Karpas-422 (cell line): ENCODE measurements at regions not wholly inside any gene's neighbourhood (a gene's known extent, or its start where the extent isn't known, plus 50 kb on each side); places are given as distances from the start of the nearest gene placed in this dataset.

Experiments used
- DNase-seq: peaks from one replicate; pipeline ENCODE4 v3.0.0-alpha.2; 2015
- H2AFZ ChIP-seq: fragments of 200-600 bp; sonication (generic); 2 replicates; pipeline ENCODE4 v1.6.1; 2014; ENCODE audit warnings: antibody characterized with exemption, low read length, mixed read lengths
- H3K27ac ChIP-seq: fragments of 200-600 bp; sonication (generic); 2 replicates; pipeline ENCODE4 v1.5.1; 2014; ENCODE audit warnings: mild to moderate bottlenecking, low read length, moderate library complexity
- H3K27me3 ChIP-seq: fragments of 200-600 bp; sonication (generic); 2 replicates; pipeline ENCODE4 v1.6.1; 2014; ENCODE audit warnings: low read length, mixed read lengths
- H3K36me3 ChIP-seq: fragments of 200-600 bp; sonication (generic); 2 replicates; pipeline ENCODE4 v1.6.1; 2014; ENCODE audit warnings: low read length, mixed read lengths; ENCODE audit not compliant: insufficient read depth
- H3K4me1 ChIP-seq: fragments of 200-600 bp; sonication (generic); 2 replicates; pipeline ENCODE4 v1.6.1; 2014; ENCODE audit warnings: mild to moderate bottlenecking, low read length, mixed read lengths
- H3K4me2 ChIP-seq: fragments of 200-600 bp; sonication (generic); 2 replicates; pipeline ENCODE4 v1.6.1; 2014; ENCODE audit warnings: low read length, low read depth, mild to moderate bottlenecking; ENCODE audit not compliant: poor library complexity, severe bottlenecking
- H3K4me3 ChIP-seq: fragments of 200-600 bp; sonication (generic); 2 replicates; pipeline ENCODE4 v1.5.1; 2014; ENCODE audit warnings: mild to moderate bottlenecking, antibody characterized with exemption, low read length, mixed read lengths
- H3K79me2 ChIP-seq: fragments of 200-600 bp; sonication (generic); 2 replicates; pipeline ENCODE4 v1.6.1; 2014; ENCODE audit warnings: mild to moderate bottlenecking, low read length, mixed read lengths
- H3K9ac ChIP-seq: fragments of 200-600 bp; sonication (generic); 2 replicates; pipeline ENCODE4 v1.6.0; 2014; ENCODE audit warnings: low read length
- H3K9me2 ChIP-seq: fragments of 200-600 bp; sonication (generic), shearing (Covaris generic); replicated peaks from 2 replicates; pipeline ENCODE4 v1.6.0; 2014; ENCODE audit warnings: mild to moderate bottlenecking, low read length, moderate library complexity; ENCODE audit not compliant: insufficient read depth
- H3K9me3 ChIP-seq: fragments of 300-700, 200-600 bp; sonication (generic); 2 replicates; pipeline ENCODE4 v1.6.1; 2014; ENCODE audit warnings: low read length, mixed read lengths
- H4K20me1 ChIP-seq: fragments of 200-600 bp; sonication (generic); 2 replicates; pipeline ENCODE4 v1.6.1; 2014; ENCODE audit warnings: mild to moderate bottlenecking, antibody characterized with exemption, low read length, low read depth; ENCODE audit not compliant: insufficient read depth

DNA sequence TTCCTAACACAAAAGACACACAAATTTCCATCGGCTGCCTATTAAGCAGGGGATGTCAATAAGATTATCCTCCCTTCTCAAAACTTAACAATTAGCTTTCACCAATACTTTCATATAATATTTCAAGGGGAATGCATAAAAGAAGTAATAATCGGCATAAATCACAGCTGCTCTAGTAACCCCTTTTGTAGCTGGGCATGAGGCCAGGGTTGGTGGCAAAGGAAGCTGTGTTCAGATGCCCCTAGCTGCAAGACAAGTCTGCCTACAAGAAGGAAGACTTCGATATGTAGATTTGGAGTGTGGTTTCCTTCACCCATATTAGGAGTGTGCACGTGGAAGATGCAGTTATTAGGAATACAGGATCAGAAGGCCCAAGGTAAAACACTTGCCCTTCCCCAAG lies 156.9 kb upstream of the SSTR4 start:
- H3K9ac ChIP-seq, result no peak overlapping the region
- no peak overlapping the region for H3K27ac ChIP-seq
- no peak overlapping the region for H3K4me2 ChIP-seq
- no peaks in the 10 kb centered on the region for H3K9me2 ChIP-seq
- H3K79me2 ChIP-seq, result no peaks in the 10 kb centered on the region
- no peak for DNase-seq
- H3K9me3 ChIP-seq, result no peaks in the 10 kb centered on the region
- H4K20me1 ChIP-seq, result no peaks in the 10 kb centered on the region
- H2AFZ ChIP-seq, result no peak overlapping the region
- H3K4me3 ChIP-seq, result no peak overlapping the region
- no peaks in the 10 kb centered on the region for H3K4me1 ChIP-seq
- no peaks in the 10 kb centered on the region for H3K27me3 ChIP-seq
- H3K36me3 ChIP-seq, result no peaks in the 10 kb centered on the region

DNA sequence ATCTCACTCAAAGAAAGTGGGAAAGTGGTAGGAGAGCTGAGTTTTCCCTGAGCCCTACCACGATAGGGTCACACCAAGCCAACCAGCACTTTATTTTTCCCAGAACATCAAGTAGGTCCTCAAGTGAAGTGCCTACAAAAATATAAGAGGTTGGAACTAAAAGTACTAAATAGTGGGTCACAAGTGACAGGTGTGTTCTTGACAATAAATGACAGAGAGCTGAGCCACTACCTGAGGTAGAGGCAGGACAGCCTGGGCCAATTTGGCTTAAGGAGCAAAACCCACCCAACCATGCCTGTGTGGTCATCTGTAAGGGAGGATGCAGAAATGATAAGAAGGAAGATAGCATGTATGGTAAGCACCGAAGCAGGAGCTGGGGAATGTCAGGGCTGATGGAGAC lies 154.8 kb upstream of the SSTR4 start:
- Histone ChIP-seq H3K79me2 (no peaks in the 10 kb centered on the region), H3K9me3 (no peaks in the 10 kb centered on the region), H3K36me3 (no peaks in the 10 kb centered on the region), H3K4me1 (no peaks in the 10 kb centered on the region), H3K4me2 (no peak overlapping the region), H2AFZ (no peak overlapping the region), H4K20me1 (no peaks in the 10 kb centered on the region), H3K4me3 (no peak overlapping the region), H3K27me3 (no peaks in the 10 kb centered on the region), H3K27ac (no peak overlapping the region), H3K9ac (no peak overlapping the region), H3K9me2 (no peaks in the 10 kb centered on the region)
- no peak for DNase-seq

DNA sequence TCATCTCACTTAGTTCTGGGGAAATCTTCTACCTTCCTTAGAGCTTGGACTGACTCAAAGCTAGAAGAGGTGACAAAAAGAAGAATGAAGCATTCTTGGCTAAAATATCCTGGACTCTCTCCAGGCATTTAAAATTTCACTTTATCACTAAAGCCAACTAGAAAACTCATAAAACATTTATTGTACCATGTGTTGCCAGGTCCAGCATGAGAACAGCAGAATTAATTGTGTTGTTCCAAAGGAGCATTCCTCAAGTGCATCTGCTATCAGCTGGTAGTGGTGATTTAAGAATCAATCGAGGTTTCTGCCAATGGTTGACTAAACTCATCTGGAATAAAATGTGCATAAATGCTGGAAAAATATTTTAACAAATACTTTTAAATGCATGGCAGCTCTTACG lies 147.3 kb upstream of the SSTR4 start:
- H3K79me2 ChIP-seq, result no peaks in the 10 kb centered on the region
- H4K20me1 ChIP-seq, result no peaks in the 10 kb centered on the region
- 0 out of 2 replicates have a peak, but pooled peaks cover 2% of the 10 kb centered on the region for H3K27me3 ChIP-seq
- no peaks in the 10 kb centered on the region for H3K36me3 ChIP-seq
- no peak overlapping the region for H3K27ac ChIP-seq
- H3K4me1 ChIP-seq, result no peaks in the 10 kb centered on the region
- H3K4me2 ChIP-seq, result no peak overlapping the region
- DNase-seq, result no peak
- H2AFZ ChIP-seq, result no peak overlapping the region
- no peaks in the 10 kb centered on the region for H3K9me2 ChIP-seq
- no peak overlapping the region for H3K4me3 ChIP-seq
- no peak overlapping the region for H3K9ac ChIP-seq
- no peaks in the 10 kb centered on the region for H3K9me3 ChIP-seq

- Histone ChIP-seq H3K4me1 (no peaks in the 10 kb centered on the region), H3K79me2 (no peaks in the 10 kb centered on the region), H2AFZ (no peak overlapping the region), H3K9me2 (no peaks in the 10 kb centered on the region), H3K36me3 (no peaks in the 10 kb centered on the region), H3K9ac (no peak overlapping the region), H3K27me3 (0 out of 2 replicates have a peak, but pooled peaks cover 2% of the 10 kb centered on the region), H3K9me3 (no peaks in the 10 kb centered on the region), H3K4me3 (no peak overlapping the region), H4K20me1 (no peaks in the 10 kb centered on the region), H3K27ac (no peak overlapping the region), H3K4me2 (no peak overlapping the region)
- no peak for DNase-seq
Measured at GRCh38 chr20:22890594-22891300, 144.4 kb upstream of the SSTR4 start.

DNA sequence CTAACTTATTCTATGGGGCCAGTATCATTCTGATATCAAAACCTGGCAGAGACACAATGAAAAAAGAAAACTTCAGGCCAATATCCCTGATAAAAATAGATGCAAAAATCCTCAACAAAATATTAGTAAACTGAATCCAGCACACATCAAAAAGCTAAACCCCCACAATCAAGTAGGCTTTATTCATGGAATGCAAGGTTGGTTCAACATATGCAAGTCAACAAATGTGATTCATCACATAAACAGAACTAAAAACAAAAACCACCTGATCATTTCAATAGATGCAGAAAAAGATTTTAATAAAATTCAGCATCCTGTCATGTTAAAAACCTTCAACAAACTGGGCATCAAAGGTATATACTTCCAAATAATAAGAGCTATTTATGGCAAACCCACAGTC lies 133.9 kb upstream of the SSTR4 start:
- H3K9me2 ChIP-seq, result no peaks in the 10 kb centered on the region
- no peaks in the 10 kb centered on the region for H4K20me1 ChIP-seq
- DNase-seq, result no peak
- no peaks in the 10 kb centered on the region for H3K79me2 ChIP-seq
- H3K4me3 ChIP-seq, result no peak overlapping the region
- no peaks in the 10 kb centered on the region for H3K9me3 ChIP-seq
- H2AFZ ChIP-seq, result no peak overlapping the region
- no peak overlapping the region for H3K9ac ChIP-seq
- no peaks in the 10 kb centered on the region for H3K36me3 ChIP-seq
- no peaks in the 10 kb centered on the region for H3K4me1 ChIP-seq
- no peaks in the 10 kb centered on the region for H3K27me3 ChIP-seq
- no peak overlapping the region for H3K27ac ChIP-seq
- H3K4me2 ChIP-seq, result no peak overlapping the region

- H3K9me3 ChIP-seq, result no peaks in the 10 kb centered on the region
- H3K27ac ChIP-seq, result no peak overlapping the region
- H3K4me3 ChIP-seq, result no peak overlapping the region
Measured at GRCh38 chr20:22901921-22902320, 133.2 kb upstream of the SSTR4 start.

GRCh38 chr20:22904386-22904785 lies 130.7 kb upstream of the SSTR4 start:
- H4K20me1 ChIP-seq, result no peaks in the 10 kb centered on the region

More at GRCh38 chr20:22901921-22902320, 133.2 kb upstream of the SSTR4 start:
- Histone ChIP-seq H3K9me2 (no peaks in the 10 kb centered on the region), H4K20me1 (no peaks in the 10 kb centered on the region), H3K9ac (no peak overlapping the region), H3K4me2 (no peak overlapping the region), H3K27me3 (no peaks in the 10 kb centered on the region), H3K4me1 (no peaks in the 10 kb centered on the region), H2AFZ (no peak overlapping the region), H3K79me2 (no peaks in the 10 kb centered on the region), H3K36me3 (no peaks in the 10 kb centered on the region)
- DNase-seq, result no peak

DNA sequence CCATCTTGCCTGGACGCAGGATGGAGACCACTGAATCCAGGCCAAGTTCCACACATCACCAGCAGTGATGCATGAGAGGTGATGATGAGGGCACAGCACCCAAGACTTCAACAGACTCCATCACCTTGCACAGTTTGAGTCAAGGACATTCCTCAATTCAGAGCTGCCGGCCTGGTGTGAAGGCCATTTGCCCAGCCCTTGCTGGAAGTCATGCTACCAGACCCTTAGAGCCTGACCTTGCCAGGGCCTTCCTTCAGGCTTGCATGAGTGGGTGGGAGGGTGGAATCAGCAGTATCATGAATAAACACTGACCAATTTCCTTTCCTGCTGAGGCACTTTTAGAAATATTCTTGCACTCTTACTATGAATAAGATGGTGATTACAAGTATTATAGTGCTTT lies 130.2 kb upstream of the SSTR4 start:
- no peak overlapping the region for H3K27ac ChIP-seq
- H3K36me3 ChIP-seq, result no peaks in the 10 kb centered on the region
- no peak overlapping the region for H3K4me2 ChIP-seq
- H3K9me3 ChIP-seq, result no peaks in the 10 kb centered on the region
- no peaks in the 10 kb centered on the region for H3K79me2 ChIP-seq
- no peaks in the 10 kb centered on the region for H3K4me1 ChIP-seq
- no peak overlapping the region for H3K4me3 ChIP-seq
- no peak overlapping the region for H2AFZ ChIP-seq
- no peaks in the 10 kb centered on the region for H4K20me1 ChIP-seq
- no peak overlapping the region for H3K9ac ChIP-seq
- H3K27me3 ChIP-seq, result no peaks in the 10 kb centered on the region
- no peak for DNase-seq
- no peaks in the 10 kb centered on the region for H3K9me2 ChIP-seq

More at GRCh38 chr20:22904386-22904785, 130.7 kb upstream of the SSTR4 start:
- Histone ChIP-seq H3K9me2 (no peaks in the 10 kb centered on the region), H3K79me2 (no peaks in the 10 kb centered on the region), H3K9ac (no peak overlapping the region), H2AFZ (no peak overlapping the region), H3K36me3 (no peaks in the 10 kb centered on the region), H3K27me3 (no peaks in the 10 kb centered on the region), H3K9me3 (no peaks in the 10 kb centered on the region), H3K4me1 (no peaks in the 10 kb centered on the region), H3K27ac (no peak overlapping the region), H3K4me3 (no peak overlapping the region), H3K4me2 (no peak overlapping the region)
- no peak for DNase-seq
